HG03565 (cell line): ENCODE measurements at regions not wholly inside any gene's neighbourhood (a gene's known extent, or its start where the extent isn't known, plus 50 kb on each side); places are given as distances from the start of the nearest gene placed in this dataset.
"Not testable (repeated sequence)": the region's sequence is repeated elsewhere in the genome, so short reads cannot be mapped to it uniquely, and the experiment has no call there.

Experiments used
- ATAC-seq: cut with Tn5 transposase; IDR thresholded peaks from one replicate; pipeline ENCODE4 v1.9.1; 2021; ENCODE audit warnings: mild to moderate bottlenecking, moderate library complexity; ENCODE audit not compliant: unreplicated experiment

GRCh38 chr2:116132833-116133232 lies 1681.7 kb upstream of the DDX18 start:
- ATAC-seq: no peak

GRCh38 chr2:116133381-116133942 lies 1681.0 kb upstream of the DDX18 start:
- ATAC-seq: no peak

GRCh38 chr2:116141891-116142474 lies 1672.5 kb upstream of the DDX18 start:
- no peak for ATAC-seq

- ATAC-seq: no peak
These were observed 1671.8 kb upstream of the DDX18 start for GRCh38 chr2:116142644-116143227.

- no peak for ATAC-seq
These were observed 1669.5 kb upstream of the DDX18 start for GRCh38 chr2:116145031-116145430.

GRCh38 chr2:116148361-116148760 lies 1666.1 kb upstream of the DDX18 start:
- no peak for ATAC-seq

- ATAC-seq: no peak
These were observed 1660.8 kb upstream of the DDX18 start for GRCh38 chr2:116153729-116154128.

GRCh38 chr2:116160657-116161056 lies 1653.8 kb upstream of the DDX18 start:
- no peak for ATAC-seq

- ATAC-seq: no peak
These were observed 1652.1 kb upstream of the DDX18 start for GRCh38 chr2:116162395-116162794.

- ATAC-seq: no peak
These were observed 1647.4 kb upstream of the DDX18 start for GRCh38 chr2:116167107-116167506.

GRCh38 chr2:116180072-116180471 lies 1634.4 kb upstream of the DDX18 start:
- no peak for ATAC-seq

- ATAC-seq: not testable (repeated sequence)
These were observed 1623.8 kb upstream of the DDX18 start for GRCh38 chr2:116190684-116191083.

GRCh38 chr2:116200086-116200485 lies 1614.4 kb upstream of the DDX18 start:
- ATAC-seq: no peak

GRCh38 chr2:116211719-116212118 lies 1602.8 kb upstream of the DDX18 start:
- ATAC-seq: no peak

- no peak for ATAC-seq
These were observed 1591.7 kb upstream of the DDX18 start for GRCh38 chr2:116222793-116223192.

GRCh38 chr2:116223912-116224311 lies 1590.6 kb upstream of the DDX18 start:
- ATAC-seq: no peak

GRCh38 chr2:116224610-116225009 lies 1589.9 kb upstream of the DDX18 start:
- ATAC-seq: no peak

GRCh38 chr2:116238511-116238910 lies 1576.0 kb upstream of the DDX18 start:
- ATAC-seq: no peak

- no peak for ATAC-seq
These were observed 1564.1 kb upstream of the DDX18 start for GRCh38 chr2:116250376-116250775.

GRCh38 chr2:116264872-116265271 lies 1549.6 kb upstream of the DDX18 start:
- no peak for ATAC-seq

- ATAC-seq: no peak
These were observed 1545.5 kb upstream of the DDX18 start for GRCh38 chr2:116269040-116269439.

- ATAC-seq: no peak
These were observed 1510.2 kb upstream of the DDX18 start for GRCh38 chr2:116304328-116304727.

GRCh38 chr2:116317111-116317510 lies 1497.4 kb upstream of the DDX18 start:
- no peak for ATAC-seq
